ENCODE measurements at regions not wholly inside any gene's neighbourhood (a gene's known extent, or its start where the extent isn't known, plus 50 kb on each side); places are given as distances from the start of the nearest gene placed in this dataset.

- 73 to 76% methylated on average over 1 of the region's 1 CpG for WGBS, 2 donors
- Histone ChIP-seq H3K36me3 (ENCODE audit: control insufficient read depth in 2 of 2, insufficient read depth in 2 of 2, low read length in 1 of 2) (no peaks in the 10 kb centered on the region), H3K4me3 (ENCODE audit: low read depth in 1 of 2, low read length in 2 of 2) (no peak overlapping the region), H3K9me3 (ENCODE audit: control insufficient read depth in 2 of 2, insufficient read depth in 1 of 2, low read depth in 1 of 2, low read length in 1 of 2) (no peaks in the 10 kb centered on the region), H3K4me1 (ENCODE audit: control insufficient read depth in 2 of 2, insufficient read depth in 2 of 2, low read length in 1 of 2) (no peaks in the 10 kb centered on the region), H3K27ac (ENCODE audit: low read depth in 2 of 2, low read length in 1 of 2) (no peak overlapping the region), H3K27me3 (ENCODE audit: control insufficient read depth in 1 of 2, insufficient read depth in 2 of 2, low read length in 2 of 2) (no peaks in the 10 kb centered on the region)
These were observed 541.0 kb downstream of the DTWD2 start for GRCh38 chr5:118447350-118447749.

- no peaks in the 10 kb centered on the region for H3K4me1 ChIP-seq (ENCODE audit: control insufficient read depth in 2 of 2, insufficient read depth in 2 of 2, low read length in 1 of 2)
- H3K27me3 ChIP-seq (ENCODE audit: control insufficient read depth in 1 of 2, insufficient read depth in 2 of 2, low read length in 2 of 2) = no peaks in the 10 kb centered on the region
- WGBS, 2 donors = 79 to 84% methylated on average over 2 of the region's 2 CpGs
- H3K9me3 ChIP-seq (ENCODE audit: control insufficient read depth in 2 of 2, insufficient read depth in 1 of 2, low read depth in 1 of 2, low read length in 1 of 2) = no peaks in the 10 kb centered on the region
- no peaks in the 10 kb centered on the region for H3K36me3 ChIP-seq (ENCODE audit: control insufficient read depth in 2 of 2, insufficient read depth in 2 of 2, low read length in 1 of 2)
- no peak overlapping the region for H3K27ac ChIP-seq (ENCODE audit: low read depth in 2 of 2, low read length in 1 of 2)
- H3K4me3 ChIP-seq (ENCODE audit: low read depth in 1 of 2, low read length in 2 of 2) = no peak overlapping the region
These were observed 546.4 kb downstream of the DTWD2 start for GRCh38 chr5:118441956-118442355.

GRCh38 chr5:118441034-118441433 lies 547.3 kb downstream of the DTWD2 start:
- Histone ChIP-seq H3K27me3 (ENCODE audit: control insufficient read depth in 1 of 2, insufficient read depth in 2 of 2, low read length in 2 of 2) (no peaks in the 10 kb centered on the region), H3K36me3 (ENCODE audit: control insufficient read depth in 2 of 2, insufficient read depth in 2 of 2, low read length in 1 of 2) (no peaks in the 10 kb centered on the region), H3K4me1 (ENCODE audit: control insufficient read depth in 2 of 2, insufficient read depth in 2 of 2, low read length in 1 of 2) (no peaks in the 10 kb centered on the region), H3K27ac (ENCODE audit: low read depth in 2 of 2, low read length in 1 of 2) (no peak overlapping the region), H3K4me3 (ENCODE audit: low read depth in 1 of 2, low read length in 2 of 2) (no peak overlapping the region), H3K9me3 (ENCODE audit: control insufficient read depth in 2 of 2, insufficient read depth in 1 of 2, low read depth in 1 of 2, low read length in 1 of 2) (no peaks in the 10 kb centered on the region)
- WGBS, 2 donors = 82 to 85% methylated on average over 4 of the region's 4 CpGs

- H3K4me1 ChIP-seq (ENCODE audit: control insufficient read depth in 2 of 2, insufficient read depth in 2 of 2, low read length in 1 of 2) = no peaks in the 10 kb centered on the region
- H3K4me3 ChIP-seq (ENCODE audit: low read depth in 1 of 2, low read length in 2 of 2) = no peak overlapping the region
- 63 to 70% methylated on average over 5 of the region's 5 CpGs for WGBS, 2 donors
- H3K27ac ChIP-seq (ENCODE audit: low read depth in 2 of 2, low read length in 1 of 2) = no peak overlapping the region
- H3K36me3 ChIP-seq (ENCODE audit: control insufficient read depth in 2 of 2, insufficient read depth in 2 of 2, low read length in 1 of 2) = no peaks in the 10 kb centered on the region
- H3K9me3 ChIP-seq (ENCODE audit: control insufficient read depth in 2 of 2, insufficient read depth in 1 of 2, low read depth in 1 of 2, low read length in 1 of 2) = no peaks in the 10 kb centered on the region
- H3K27me3 ChIP-seq (ENCODE audit: control insufficient read depth in 1 of 2, insufficient read depth in 2 of 2, low read length in 2 of 2) = no peaks in the 10 kb centered on the region
These were observed 547.9 kb downstream of the DTWD2 start for GRCh38 chr5:118440496-118440895.

- Histone ChIP-seq H3K27me3 (ENCODE audit: control insufficient read depth in 1 of 2, insufficient read depth in 2 of 2, low read length in 2 of 2) (no peaks in the 10 kb centered on the region), H3K4me3 (ENCODE audit: low read depth in 1 of 2, low read length in 2 of 2) (no peak overlapping the region), H3K36me3 (ENCODE audit: control insufficient read depth in 2 of 2, insufficient read depth in 2 of 2, low read length in 1 of 2) (no peaks in the 10 kb centered on the region), H3K4me1 (ENCODE audit: control insufficient read depth in 2 of 2, insufficient read depth in 2 of 2, low read length in 1 of 2) (no peaks in the 10 kb centered on the region), H3K9me3 (ENCODE audit: control insufficient read depth in 2 of 2, insufficient read depth in 1 of 2, low read depth in 1 of 2, low read length in 1 of 2) (no peaks in the 10 kb centered on the region), H3K27ac (ENCODE audit: low read depth in 2 of 2, low read length in 1 of 2) (no peak overlapping the region)
- WGBS, 2 donors = 16 to 19% methylated on average over 2 of the region's 2 CpGs
These were observed 548.5 kb downstream of the DTWD2 start for GRCh38 chr5:118439831-118440230.

GRCh38 chr5:118435131-118435530 lies 553.2 kb downstream of the DTWD2 start:
- Histone ChIP-seq H3K9me3 (ENCODE audit: control insufficient read depth in 2 of 2, insufficient read depth in 1 of 2, low read depth in 1 of 2, low read length in 1 of 2) (no peaks in the 10 kb centered on the region), H3K27me3 (ENCODE audit: control insufficient read depth in 1 of 2, insufficient read depth in 2 of 2, low read length in 2 of 2) (no peaks in the 10 kb centered on the region), H3K36me3 (ENCODE audit: control insufficient read depth in 2 of 2, insufficient read depth in 2 of 2, low read length in 1 of 2) (no peaks in the 10 kb centered on the region), H3K4me3 (ENCODE audit: low read depth in 1 of 2, low read length in 2 of 2) (no peak overlapping the region), H3K4me1 (ENCODE audit: control insufficient read depth in 2 of 2, insufficient read depth in 2 of 2, low read length in 1 of 2) (no peaks in the 10 kb centered on the region), H3K27ac (ENCODE audit: low read depth in 2 of 2, low read length in 1 of 2) (no peak overlapping the region)
- WGBS, 2 donors = 70 to 73% methylated on average over 4 of the region's 4 CpGs

- Histone ChIP-seq H3K27ac (ENCODE audit: low read depth in 2 of 2, low read length in 1 of 2) (no peak overlapping the region), H3K9me3 (ENCODE audit: control insufficient read depth in 2 of 2, insufficient read depth in 1 of 2, low read depth in 1 of 2, low read length in 1 of 2) (no peaks in the 10 kb centered on the region), H3K4me3 (ENCODE audit: low read depth in 1 of 2, low read length in 2 of 2) (no peak overlapping the region), H3K36me3 (ENCODE audit: control insufficient read depth in 2 of 2, insufficient read depth in 2 of 2, low read length in 1 of 2) (no peaks in the 10 kb centered on the region), H3K4me1 (ENCODE audit: control insufficient read depth in 2 of 2, insufficient read depth in 2 of 2, low read length in 1 of 2) (no peaks in the 10 kb centered on the region), H3K27me3 (ENCODE audit: control insufficient read depth in 1 of 2, insufficient read depth in 2 of 2, low read length in 2 of 2) (no peaks in the 10 kb centered on the region)
- WGBS, 2 donors = 52 to 71% methylated on average over 2 of the region's 2 CpGs
These were observed 553.8 kb downstream of the DTWD2 start for GRCh38 chr5:118434522-118434921.

- H3K9me3 ChIP-seq (ENCODE audit: control insufficient read depth in 2 of 2, insufficient read depth in 1 of 2, low read depth in 1 of 2, low read length in 1 of 2) = no peaks in the 10 kb centered on the region
- no peaks in the 10 kb centered on the region for H3K27me3 ChIP-seq (ENCODE audit: control insufficient read depth in 1 of 2, insufficient read depth in 2 of 2, low read length in 2 of 2)
- no peak overlapping the region for H3K4me3 ChIP-seq (ENCODE audit: low read depth in 1 of 2, low read length in 2 of 2)
- no peak overlapping the region for H3K27ac ChIP-seq (ENCODE audit: low read depth in 2 of 2, low read length in 1 of 2)
- WGBS, 2 donors = 94 to 97% methylated on average over 2 of the region's 2 CpGs
- H3K4me1 ChIP-seq (ENCODE audit: control insufficient read depth in 2 of 2, insufficient read depth in 2 of 2, low read length in 1 of 2) = no peaks in the 10 kb centered on the region
- H3K36me3 ChIP-seq (ENCODE audit: control insufficient read depth in 2 of 2, insufficient read depth in 2 of 2, low read length in 1 of 2) = no peaks in the 10 kb centered on the region
These were observed 558.3 kb downstream of the DTWD2 start for GRCh38 chr5:118430076-118430475.

- H3K27me3 ChIP-seq (ENCODE audit: control insufficient read depth in 1 of 2, insufficient read depth in 2 of 2, low read length in 2 of 2) = no peaks in the 10 kb centered on the region
- H3K9me3 ChIP-seq (ENCODE audit: control insufficient read depth in 2 of 2, insufficient read depth in 1 of 2, low read depth in 1 of 2, low read length in 1 of 2) = no peaks in the 10 kb centered on the region
- no peak overlapping the region for H3K27ac ChIP-seq (ENCODE audit: low read depth in 2 of 2, low read length in 1 of 2)
- no peaks in the 10 kb centered on the region for H3K36me3 ChIP-seq (ENCODE audit: control insufficient read depth in 2 of 2, insufficient read depth in 2 of 2, low read length in 1 of 2)
- no peaks in the 10 kb centered on the region for H3K4me1 ChIP-seq (ENCODE audit: control insufficient read depth in 2 of 2, insufficient read depth in 2 of 2, low read length in 1 of 2)
- H3K4me3 ChIP-seq (ENCODE audit: low read depth in 1 of 2, low read length in 2 of 2) = no peak overlapping the region
These were observed 580.4 kb downstream of the DTWD2 start for GRCh38 chr5:118407958-118408357.

- Histone ChIP-seq H3K4me3 (ENCODE audit: low read depth in 1 of 2, low read length in 2 of 2) (no peak overlapping the region), H3K27ac (ENCODE audit: low read depth in 2 of 2, low read length in 1 of 2) (no peak overlapping the region), H3K36me3 (ENCODE audit: control insufficient read depth in 2 of 2, insufficient read depth in 2 of 2, low read length in 1 of 2) (no peaks in the 10 kb centered on the region), H3K4me1 (ENCODE audit: control insufficient read depth in 2 of 2, insufficient read depth in 2 of 2, low read length in 1 of 2) (no peaks in the 10 kb centered on the region), H3K9me3 (ENCODE audit: control insufficient read depth in 2 of 2, insufficient read depth in 1 of 2, low read depth in 1 of 2, low read length in 1 of 2) (no peaks in the 10 kb centered on the region), H3K27me3 (ENCODE audit: control insufficient read depth in 1 of 2, insufficient read depth in 2 of 2, low read length in 2 of 2) (no peaks in the 10 kb centered on the region)
- WGBS, 2 donors = 61 to 62% methylated on average over 5 of the region's 5 CpGs
These were observed 582.7 kb downstream of the DTWD2 start for GRCh38 chr5:118405650-118406061.
